ENCODE measurements at regions not wholly inside any gene's neighbourhood (a gene's known extent, or its start where the extent isn't known, plus 50 kb on each side); places are given as distances from the start of the nearest gene placed in this dataset.

GRCh38 chr1:163774978-163775620, 453.3 kb downstream of the NUF2 start:
- TF ChIP-seq CTCF (IDR thresholded peaks at IDR 0.05) = no peak
- no peak for TF ChIP-seq POLR2A (IDR thresholded peaks at IDR 0.05)
- TF ChIP-seq POLR2AphosphoS5 (IDR thresholded peaks at IDR 0.05; ENCODE audit: insufficient read depth in 1 of 2, low read depth in 1 of 2) = no peak
